HG03064 (cell line): ENCODE measurements at regions not wholly inside any gene's neighbourhood (a gene's known extent, or its start where the extent isn't known, plus 50 kb on each side); places are given as distances from the start of the nearest gene placed in this dataset.

Source experiments
- ATAC-seq: cut with Tn5 transposase; IDR thresholded peaks from one replicate; pipeline ENCODE4 v1.9.1; 2021; ENCODE audit warnings: low read depth; ENCODE audit not compliant: unreplicated experiment

DNA sequence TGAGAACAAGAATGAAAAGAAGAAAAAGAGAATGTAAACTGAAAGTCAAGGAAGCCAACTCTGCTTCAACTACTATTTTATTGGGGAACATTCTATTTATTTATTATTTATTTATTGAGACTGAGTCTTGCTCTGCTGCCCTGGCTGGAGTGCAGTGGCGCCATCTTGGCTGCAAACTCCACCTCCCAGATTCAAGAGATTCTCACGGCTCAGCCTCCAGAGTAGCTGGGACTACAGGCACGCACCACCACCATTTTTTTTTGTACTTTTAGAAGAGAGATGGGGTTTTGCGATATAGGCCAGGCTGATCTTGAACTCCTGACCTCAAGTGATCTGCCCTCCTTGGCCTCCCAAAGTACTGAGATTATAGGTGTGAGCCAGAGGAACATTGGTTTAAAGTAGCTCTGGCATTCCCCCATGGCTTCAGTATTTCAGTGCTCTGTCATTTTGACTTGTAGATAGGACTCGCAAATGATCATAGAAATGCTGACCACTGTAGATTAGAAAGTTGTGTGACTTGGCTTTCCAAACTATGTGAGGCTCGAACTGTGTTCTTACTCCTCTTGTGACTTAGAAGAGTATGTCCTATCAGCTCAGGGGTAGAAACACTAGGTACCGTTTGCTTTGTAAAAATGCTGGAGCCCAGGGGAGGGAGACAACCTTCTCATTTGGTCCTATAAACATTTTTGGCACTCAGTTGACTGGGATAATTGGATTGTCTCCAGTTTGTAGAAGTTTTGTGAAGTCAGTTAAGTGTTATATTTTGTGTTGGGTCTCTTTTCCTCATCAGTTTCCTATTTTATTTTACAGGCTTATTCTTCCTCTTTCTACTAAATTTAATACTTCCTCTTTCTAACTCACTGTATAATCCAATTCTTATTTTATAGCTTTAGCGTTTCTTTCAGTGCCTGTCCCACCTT lies 544.9 kb upstream of the CITED2 start:
- ATAC-seq = no peak

DNA sequence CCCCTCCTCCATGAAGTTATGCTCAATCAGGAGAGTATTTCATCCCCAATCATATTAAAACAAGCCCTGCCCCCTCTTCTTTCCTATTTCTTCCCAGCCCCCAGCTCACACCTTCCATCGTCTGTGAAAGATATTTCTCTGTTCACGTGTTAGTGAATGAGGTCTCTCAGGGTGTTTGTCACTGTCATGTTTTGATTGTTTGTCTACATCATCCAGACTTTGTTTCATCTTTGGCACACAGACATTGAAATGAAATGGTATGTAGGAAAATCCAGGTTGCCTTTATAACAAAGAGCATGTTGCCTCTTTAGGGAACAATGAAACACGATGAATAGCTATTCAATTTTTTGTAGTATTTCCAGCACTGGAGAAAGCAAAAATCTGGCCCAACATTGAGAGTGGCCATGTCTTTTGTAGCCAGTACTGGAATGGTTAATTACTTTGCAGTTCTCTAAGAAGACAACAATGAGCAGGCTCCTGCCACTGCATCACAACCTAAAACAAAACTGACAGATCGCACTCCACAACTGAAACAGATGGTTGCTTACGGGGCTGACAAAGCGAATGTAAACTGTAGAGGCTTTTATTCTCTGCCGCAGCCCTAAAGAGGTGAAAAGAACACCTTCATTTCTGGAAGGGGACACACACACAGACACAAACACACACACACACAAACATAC lies 543.6 kb upstream of the CITED2 start:
- ATAC-seq = no peak

DNA sequence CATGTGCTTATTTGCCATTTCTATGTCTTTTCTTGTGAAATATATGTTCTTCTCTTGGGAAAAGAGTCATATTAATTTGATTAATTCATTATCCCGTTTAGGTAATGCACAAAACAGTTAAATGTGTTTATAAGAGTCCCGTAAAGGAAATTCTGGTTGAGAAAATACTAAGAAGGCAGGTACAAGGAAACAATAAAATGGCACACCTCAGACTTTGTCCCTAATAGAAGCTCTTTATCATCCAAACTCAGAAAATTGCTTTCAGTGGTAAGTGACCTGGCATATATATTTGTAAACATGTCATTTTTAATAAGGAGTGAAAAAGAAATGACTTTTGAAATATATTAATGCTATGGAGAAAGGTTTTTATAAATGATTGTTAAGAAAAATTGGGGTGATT lies 540.5 kb upstream of the CITED2 start:
- no peak for ATAC-seq

DNA sequence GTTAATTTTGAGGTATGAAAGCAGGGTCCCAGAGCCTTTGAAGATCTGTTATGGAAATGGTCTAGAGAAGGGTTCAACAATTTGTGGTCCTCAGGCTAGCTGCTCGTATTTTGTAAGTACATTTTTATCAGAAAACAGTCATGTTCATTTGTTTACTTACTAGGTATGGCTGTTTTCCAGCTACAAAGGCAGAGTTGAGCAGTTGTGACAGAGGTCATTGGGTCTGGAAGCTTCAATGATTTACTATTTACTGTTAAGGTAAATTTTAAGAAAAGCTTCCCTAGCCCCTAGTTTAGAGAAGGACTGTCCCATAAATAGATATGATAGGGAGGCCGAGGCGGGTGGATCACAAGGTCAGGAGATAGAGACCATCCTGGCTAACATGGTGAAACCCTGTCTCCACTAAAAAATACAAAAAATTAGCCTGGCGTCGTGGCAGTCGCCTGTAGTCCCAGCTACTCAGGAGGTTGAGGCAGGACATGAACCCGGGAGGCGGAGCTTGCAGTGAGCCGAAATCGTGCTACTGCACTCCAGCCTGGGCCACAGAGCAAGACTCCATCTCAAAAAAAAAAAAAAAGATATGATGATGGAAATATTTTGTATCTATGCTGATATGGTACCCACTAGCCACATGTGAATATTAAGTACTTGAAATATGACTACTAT lies 538.4 kb upstream of the CITED2 start:
- ATAC-seq = no peak

DNA sequence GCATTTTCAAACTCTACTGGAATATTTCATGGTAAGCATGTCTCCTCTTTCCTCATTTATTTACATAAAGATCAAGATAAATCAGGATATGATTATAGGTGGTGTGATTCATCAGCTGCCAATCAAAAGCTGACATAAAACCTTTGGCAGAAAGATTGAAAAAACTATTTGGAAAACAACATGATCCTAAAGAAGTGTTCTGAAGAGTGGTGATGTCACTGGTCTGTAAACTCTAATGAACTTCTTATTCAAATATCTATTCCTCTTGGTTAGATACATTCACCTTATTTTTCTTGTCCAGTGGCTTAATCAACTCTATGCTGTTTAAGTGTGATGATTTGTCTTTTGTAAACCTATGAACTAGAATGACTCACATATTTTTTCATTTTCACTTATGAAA lies 535.5 kb upstream of the CITED2 start:
- ATAC-seq = no peak

DNA sequence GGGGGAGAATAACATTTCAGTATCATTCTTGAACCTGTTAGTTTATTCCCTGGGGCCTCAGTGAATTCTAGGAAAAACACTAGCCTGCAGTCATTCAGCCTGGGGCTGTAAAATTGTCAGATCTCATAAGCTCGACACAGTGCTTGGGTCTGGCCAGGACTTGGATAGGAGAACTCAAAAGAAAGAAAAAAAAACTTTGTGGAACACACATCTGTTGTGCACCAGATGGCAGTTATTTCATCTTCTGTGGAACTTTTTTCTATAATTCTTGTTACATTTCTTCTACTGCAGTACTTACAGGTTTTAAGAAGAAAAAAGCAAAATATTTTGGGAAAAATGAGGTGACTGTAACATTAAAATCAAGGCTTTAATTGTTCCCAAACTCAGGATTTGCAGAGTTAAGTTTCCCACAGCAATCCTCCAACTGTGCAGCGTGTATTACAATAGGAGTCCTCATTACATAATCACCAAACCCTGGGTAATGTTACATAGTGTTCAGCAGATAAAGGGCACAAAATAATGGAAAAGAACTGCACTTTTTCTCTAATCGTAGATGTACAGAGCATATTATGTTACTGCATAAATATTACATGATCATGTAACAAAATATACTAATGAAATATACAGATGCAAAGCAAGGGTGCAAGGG lies 531.1 kb upstream of the CITED2 start:
- ATAC-seq = no peak

DNA sequence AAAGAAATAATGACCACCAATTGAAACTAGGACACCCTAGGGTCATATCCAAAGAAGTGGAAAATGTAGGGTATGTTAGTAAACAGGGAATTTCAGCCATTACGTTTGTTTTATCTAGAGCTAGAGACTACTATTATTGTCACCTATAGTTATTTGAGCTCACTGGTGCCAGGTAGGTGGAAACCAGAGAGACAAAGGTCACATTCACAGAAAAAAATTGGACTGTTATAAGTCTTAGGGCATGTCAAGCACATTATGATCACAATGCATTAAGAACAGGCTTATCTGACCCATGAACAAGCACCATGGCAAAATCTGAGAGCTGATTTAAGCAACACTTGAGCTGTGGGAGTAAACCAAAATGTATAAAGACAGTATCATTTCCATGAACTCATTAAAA lies 530.1 kb upstream of the CITED2 start:
- no peak for ATAC-seq

DNA sequence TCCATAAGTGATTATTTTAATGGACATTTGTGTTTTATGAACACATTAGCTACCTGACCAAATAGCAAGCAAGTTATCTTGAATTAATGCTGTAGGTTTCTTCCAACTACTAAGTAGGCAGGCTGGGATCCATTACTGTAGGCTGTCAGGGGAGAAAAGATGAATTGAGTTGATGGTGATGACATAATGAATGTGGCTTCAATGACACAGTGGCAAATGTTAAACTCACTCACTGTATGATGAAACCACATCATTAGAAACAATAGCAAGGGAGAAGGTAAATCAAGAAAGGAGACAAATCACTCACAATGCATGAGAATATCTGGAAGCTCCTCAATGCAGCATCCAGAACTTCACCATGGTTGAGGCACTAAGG lies 529.7 kb upstream of the CITED2 start:
- ATAC-seq = peak; percentile 5

DNA sequence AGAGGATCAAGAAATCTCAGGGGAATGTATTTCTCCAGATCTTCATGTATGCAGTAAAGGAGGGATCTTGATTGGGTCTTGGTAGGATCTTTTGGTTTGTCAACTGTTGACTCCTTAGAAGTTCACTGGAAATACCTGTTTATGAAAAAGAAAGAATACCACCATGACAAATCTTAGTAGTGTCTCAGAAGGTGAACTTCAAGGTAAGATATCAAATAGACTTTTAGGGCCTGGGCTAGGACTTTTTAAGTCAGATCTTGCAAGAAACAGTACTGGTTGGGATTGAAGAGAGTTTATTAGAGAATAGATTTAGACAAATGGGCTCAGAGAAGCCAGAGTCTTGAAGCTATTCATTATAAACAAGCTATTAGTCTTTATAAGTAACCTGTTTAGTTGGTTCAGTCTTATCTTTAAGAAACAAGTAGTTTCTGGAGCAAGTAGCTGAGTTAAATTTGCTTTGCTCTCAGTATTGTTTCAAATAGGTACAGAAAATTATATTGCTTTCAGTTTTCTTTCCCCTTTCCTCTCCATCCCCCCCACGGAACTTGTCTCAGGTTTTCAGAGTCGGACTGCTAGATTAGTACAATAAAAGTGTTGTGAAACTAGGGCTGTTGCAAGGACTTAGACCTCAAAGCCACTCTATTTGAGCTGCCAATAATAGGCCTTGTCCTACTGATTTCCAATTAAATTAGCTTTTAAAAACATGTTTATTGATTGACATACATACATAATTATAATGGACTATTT lies 529.1 kb upstream of the CITED2 start:
- ATAC-seq = peak; percentile 97

DNA sequence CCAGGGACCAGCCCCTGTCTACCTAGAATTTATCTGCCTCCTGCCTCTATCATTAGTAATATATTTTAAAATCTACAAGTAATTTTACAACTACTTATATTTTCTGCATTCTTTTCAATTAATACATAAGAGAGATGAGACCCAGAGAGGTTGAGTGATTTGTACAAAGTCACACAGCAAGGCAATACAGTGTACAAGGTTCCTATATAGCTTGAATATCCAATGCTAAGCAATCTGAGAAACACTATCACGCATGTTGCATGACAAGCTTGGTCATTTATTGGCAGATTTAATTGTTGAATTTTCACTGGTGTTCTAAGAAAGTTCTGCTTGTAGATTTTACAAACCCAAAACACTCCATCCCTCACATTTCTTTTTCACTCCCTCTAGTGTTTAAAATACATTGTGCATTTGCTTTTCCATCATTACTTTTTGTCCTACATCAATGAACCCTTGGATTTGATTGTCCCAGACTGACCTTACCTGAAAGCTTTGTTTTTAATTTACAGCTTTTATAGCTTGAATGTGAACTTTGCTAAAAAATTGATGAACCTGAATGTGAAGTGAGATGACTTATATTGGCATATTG lies 520.9 kb upstream of the CITED2 start:
- ATAC-seq = no peak

DNA sequence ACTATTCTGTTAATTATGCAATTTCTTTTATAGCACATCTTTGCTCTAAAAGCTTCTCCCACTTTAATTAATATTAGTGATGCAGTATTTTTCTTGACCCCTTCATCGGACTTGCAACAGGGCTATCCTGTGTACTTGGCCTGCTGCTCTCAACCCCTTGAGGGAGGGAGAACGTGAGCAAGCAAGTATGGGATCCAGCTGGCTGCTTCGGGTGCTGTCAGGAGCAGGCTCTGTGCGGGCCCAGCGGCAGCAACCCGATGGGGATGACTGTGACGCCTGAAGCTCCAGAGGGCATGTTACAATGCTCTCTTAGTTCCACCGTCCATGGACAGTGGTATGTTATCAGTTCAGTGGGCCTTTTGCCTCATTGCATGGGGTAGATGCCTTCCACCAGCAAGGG lies 519.8 kb upstream of the CITED2 start:
- ATAC-seq = no peak

DNA sequence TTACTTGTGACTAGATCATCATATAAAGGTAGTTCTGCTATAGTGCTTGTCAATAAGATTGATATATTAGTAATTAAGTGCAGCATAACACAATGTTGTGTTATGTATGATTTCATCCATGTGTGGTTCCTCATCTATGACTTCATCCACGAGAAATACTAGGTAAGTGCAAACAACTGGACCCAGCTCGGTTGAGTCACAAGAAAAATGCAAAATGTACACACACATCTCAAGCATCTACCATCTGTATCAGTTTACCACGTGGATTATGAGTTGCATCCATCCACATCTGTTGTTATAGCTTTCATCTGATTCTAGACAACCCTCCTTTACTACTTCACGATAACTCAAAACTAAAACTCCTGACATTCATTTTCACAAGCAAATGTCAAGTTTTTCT lies 517.0 kb upstream of the CITED2 start:
- no peak for ATAC-seq

DNA sequence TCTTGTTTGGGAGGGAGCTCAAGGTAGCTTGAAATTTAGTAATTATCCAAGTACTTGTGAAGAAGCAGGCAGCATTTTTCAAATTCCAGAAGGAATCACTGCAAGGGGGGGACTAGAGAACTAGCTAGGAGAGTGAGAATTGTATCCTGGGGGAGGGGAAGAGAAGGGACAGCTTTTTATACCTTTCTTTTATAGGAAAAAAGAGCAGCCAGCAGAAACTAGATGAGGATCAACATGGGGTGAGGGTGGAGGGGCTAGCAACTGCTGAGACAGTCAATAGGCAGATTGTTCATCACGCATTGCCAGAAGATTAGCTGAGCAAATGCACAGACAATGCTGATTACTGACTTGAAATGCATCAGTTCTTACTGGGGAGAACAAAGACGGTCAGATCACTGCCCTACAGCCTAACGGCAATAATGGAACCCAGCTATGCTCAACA lies 514.3 kb upstream of the CITED2 start:
- no peak for ATAC-seq

DNA sequence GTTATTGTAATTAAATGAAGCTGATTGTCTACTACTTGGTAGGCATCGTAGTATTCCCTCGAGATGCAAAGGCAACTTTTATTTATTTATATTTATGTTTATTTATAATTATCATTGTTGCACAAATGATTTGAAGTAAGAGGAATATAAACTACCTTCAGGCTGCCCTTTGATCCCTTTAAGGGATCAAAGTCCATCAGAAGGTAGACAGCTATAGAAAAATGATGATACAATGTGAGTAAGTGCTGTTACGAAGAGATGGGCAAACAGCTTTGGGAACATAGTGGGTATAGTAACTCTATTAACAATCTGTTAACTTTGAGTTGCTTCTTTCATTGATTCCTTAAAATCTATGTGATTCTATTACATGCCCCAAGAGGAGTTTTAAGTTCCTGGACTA lies 512.8 kb upstream of the CITED2 start:
- ATAC-seq = no peak

DNA sequence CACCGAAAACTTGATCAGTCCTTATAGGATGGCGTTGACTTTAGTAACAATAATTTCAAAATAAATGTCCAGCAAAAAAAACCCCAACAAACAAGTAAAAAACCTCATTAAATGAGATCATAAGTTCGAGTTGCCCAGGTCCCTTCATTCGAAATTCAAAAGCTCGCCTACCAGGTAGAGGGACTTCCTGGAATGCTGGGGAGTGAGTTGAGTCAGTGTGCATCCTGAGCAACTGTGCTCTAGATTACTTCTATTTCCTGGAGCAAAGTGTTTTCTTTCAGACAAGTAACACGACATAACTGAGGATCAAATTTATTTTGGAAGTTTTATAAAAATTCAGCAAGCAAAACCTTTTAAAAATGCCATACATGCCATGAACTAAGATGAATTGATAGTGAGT lies 511.9 kb upstream of the CITED2 start:
- ATAC-seq = no peak

DNA sequence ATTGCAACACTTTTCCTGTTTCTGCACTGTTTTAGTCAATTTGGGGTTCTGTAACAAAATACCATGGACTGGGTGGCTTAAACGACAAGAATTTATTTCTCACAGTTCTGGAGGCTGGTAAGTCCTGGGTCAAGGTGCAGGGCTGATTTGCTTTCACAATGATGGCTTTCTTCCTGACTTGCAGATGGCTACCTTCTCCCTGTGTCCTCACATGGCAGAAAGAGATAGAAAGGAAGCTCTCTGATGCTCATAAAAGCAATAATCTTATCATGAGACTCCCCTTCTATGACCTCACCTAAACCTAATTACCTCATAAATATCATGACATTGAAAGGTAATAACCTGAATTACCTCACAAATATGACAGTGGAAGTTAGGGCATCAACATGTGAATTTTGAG lies 511.5 kb upstream of the CITED2 start:
- ATAC-seq = no peak

DNA sequence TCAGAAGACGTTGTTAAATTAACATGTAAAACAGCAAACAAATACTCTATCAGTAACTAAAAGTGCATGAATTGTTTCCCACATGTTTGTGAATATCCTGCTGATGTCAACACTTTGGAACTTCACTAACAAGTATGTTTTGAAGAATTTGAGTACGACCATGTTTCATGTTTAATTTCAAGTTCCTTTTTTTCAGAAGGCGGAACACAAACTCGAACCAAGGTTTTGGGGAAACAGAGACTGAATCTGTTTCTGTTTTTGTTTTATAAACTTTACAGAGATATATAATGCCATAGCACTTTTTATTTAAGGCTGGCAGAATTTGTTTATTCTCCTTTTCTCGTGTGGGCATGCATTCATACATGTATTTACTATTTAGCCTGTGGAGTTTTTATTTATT lies 509.3 kb upstream of the CITED2 start:
- ATAC-seq = no peak

DNA sequence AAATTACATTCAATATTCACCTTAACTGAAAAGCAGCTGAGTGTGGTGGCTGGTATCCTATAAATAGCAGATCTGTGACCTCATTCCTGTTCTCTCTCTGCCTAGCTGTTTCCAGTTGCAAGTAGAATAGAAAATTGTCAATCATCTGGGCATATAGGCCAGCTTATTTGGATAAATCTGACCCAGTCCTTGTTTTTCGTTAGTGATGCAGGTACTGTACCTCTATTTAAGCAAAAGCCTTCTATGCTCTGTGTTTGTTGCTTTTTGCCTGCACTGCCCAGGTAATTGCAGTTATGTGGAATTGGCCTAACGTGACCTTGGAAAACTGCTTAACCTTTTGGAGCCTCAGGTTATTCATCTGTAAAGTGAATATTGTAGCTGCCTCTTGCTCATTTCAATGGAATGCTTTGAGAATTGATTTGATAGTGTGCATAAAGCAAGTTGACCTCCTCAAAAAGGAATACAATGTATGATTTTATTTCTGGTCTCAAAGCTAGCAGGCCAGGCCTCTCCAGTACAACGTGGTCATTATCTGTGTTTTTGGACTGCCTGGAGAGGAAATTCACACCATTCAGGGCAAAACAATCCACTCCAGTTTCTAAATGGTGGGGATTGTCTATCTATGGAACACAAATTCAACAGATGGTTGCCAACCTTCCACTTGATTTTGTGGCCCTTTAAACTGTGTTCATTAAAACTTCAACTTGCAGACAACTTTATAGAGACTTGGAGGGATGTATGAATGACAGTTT lies 508.7 kb upstream of the CITED2 start:
- no peak for ATAC-seq

DNA sequence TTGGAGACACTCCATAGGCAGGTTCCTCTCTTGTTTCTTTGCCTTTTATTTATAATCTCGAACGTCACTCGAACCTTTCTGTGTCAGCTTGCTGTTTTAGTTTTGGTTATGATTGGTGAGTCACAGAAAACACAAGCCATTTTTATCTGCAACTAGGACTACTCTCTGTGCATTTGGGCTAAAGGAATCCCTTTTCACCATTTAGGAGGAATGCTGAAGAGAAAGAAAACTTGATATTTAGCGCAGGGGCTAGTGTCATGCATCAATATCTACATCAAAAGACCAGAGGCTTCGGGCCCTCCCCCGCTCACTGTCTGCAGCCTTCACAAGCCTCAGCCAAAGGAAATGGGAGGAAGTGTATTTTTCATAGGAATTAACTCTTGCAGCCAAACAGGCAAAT lies 507.8 kb upstream of the CITED2 start:
- no peak for ATAC-seq
